ENCODE measurements at regions not wholly inside any gene's neighbourhood (a gene's known extent, or its start where the extent isn't known, plus 50 kb on each side); places are given as distances from the start of the nearest gene placed in this dataset.

- no peak for TF ChIP-seq POLR2AphosphoS5 (IDR thresholded peaks at IDR 0.05)
- TF ChIP-seq, protein P1, sequence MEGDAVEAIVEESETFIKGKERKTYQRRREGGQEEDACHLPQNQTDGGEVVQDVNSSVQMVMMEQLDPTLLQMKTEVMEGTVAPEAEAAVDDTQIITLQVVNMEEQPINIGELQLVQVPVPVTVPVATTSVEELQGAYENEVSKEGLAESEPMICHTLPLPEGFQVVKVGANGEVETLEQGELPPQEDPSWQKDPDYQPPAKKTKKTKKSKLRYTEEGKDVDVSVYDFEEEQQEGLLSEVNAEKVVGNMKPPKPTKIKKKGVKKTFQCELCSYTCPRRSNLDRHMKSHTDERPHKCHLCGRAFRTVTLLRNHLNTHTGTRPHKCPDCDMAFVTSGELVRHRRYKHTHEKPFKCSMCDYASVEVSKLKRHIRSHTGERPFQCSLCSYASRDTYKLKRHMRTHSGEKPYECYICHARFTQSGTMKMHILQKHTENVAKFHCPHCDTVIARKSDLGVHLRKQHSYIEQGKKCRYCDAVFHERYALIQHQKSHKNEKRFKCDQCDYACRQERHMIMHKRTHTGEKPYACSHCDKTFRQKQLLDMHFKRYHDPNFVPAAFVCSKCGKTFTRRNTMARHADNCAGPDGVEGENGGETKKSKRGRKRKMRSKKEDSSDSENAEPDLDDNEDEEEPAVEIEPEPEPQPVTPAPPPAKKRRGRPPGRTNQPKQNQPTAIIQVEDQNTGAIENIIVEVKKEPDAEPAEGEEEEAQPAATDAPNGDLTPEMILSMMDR (IDR thresholded peaks at IDR 0.05): no peak
- TF ChIP-seq EP300 (IDR thresholded peaks at IDR 0.05): no peak
- no peak for TF ChIP-seq POLR2A (IDR thresholded peaks at IDR 0.05)
Observed at GRCh38 chr1:172778456-172779455, 119.9 kb downstream of the FASLG start.

All from stomach (tissue), 4 donors.